ENCODE measurements at regions not wholly inside any gene's neighbourhood (a gene's known extent, or its start where the extent isn't known, plus 50 kb on each side); places are given as distances from the start of the nearest gene placed in this dataset.
A peak's percentile ranks its signal among the peaks of the same experiment; 100 is the strongest.
"Not testable (repeated sequence)": the region's sequence is repeated elsewhere in the genome, so short reads cannot be mapped to it uniquely, and the experiment has no call there.

GRCh38 chr6:135129136-135129856 is 51.8 kb upstream of the MYB start:
- DNase-seq = peak in 1 of 2 donors; percentile 22

DNA sequence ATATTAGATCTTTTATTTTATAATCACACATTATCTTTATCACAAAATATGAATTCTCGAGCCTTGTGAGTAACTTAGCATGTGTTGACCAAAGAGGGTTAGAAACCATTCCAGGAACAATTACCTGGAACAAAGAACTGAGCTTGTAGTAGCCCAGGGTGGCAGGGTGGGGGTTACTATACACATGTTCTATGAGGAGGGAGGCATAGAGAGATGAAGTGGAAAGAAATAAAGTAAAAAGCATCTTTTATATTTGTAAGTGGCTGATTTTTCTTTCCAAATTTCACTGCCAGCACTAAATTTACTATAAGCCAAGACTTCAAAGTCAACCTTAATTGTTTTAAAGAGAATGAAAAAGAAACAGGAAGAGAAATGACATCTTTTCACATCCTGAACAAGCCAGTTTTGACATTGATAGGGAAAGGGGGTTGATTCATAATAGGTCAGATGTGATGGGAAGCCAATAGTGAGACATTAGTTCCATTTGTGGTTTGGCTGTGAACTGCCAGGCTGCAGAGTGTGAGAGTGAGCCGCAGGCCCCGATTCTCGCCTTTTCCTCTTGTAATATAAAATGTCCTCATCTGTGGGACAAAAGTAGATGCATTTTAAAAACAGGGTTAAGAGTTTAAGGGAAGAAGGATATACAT is 52.7 kb upstream of the MYB start:
- DNase-seq = peak; percentile 12 to 69

- DNase-seq = no peak
These were observed 54.4 kb upstream of the MYB start for GRCh38 chr6:135126729-135127128.

- no peak for DNase-seq
These were observed 55.1 kb upstream of the MYB start for GRCh38 chr6:135126034-135126433.

GRCh38 chr6:135121434-135121833 is 59.7 kb upstream of the MYB start:
- DNase-seq = no peak

DNA sequence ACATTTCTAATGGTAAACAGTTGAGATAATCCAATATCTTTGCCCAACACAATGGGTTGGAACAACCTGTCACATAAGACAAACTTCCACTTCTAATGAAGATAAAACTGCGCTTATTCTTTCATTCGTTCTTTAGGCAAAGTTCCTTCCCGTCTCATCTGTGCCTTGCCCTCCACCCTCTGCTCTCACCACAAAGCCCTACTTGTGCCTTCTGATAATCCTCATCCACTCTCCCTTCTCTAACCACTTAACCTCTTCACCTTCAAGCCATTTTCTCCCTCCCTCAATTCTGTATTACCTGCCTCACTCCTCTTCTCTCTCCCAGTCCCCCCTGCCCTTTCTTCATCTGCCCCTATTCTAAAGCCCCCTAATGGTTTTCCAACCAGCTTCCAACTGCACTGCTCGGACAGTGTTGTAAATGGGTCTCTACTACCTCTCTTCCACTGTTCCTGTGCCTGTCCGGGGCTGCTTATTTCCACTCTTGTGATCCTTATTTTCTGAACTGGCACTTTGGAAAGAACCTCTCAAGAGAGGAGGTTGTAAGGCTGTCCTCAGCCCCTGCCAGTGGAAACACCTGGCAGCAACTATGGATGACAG is 62.9 kb upstream of the MYB start:
- no peak for DNase-seq

- DNase-seq = no peak
These were observed 62.9 kb upstream of the HBS1L start for GRCh38 chr6:135117413-135117968.

DNA sequence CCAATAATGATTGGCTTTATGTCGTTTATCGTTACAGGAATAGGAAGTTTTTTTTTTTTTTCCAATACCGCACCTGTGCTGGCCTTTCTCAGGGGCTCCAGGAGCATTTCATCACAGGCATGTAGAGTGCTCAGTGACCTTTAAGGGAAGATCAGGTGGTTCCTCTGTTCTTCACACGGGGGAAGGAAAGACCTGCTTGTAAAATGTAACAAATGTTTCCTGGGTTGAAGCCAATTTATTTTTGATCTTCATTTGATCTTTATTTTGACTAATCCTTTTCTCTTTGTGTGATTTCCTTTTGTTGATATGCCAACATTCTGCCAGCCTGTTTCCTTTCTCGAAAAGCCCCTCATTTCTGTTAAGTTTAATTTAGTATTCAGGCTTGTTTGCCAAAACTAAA is 61.9 kb upstream of the HBS1L start:
- peak in 1 of 2 donors; percentile 38 for DNase-seq

DNA sequence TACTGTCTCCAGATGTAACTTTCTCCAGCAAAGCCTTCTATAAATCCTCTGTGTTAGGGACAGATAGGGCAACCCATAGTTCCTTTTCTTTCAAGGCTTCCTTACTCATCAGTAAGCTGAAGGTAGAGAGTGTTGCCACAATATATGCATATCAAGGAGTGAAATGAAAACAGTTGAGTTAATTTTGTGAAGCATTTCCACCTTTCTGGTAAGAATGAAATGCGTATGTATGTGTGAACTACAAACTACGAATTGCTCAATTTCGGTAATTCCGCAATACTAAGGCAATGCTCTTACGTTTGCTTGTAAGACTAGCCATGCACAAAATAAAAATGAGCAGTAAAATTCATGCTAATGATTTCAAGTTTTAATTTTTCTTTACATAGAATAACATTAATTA is 61.2 kb upstream of the HBS1L start:
- DNase-seq = no peak

- no peak for DNase-seq
These were observed 60.8 kb upstream of the HBS1L start for GRCh38 chr6:135115411-135115810.

DNA sequence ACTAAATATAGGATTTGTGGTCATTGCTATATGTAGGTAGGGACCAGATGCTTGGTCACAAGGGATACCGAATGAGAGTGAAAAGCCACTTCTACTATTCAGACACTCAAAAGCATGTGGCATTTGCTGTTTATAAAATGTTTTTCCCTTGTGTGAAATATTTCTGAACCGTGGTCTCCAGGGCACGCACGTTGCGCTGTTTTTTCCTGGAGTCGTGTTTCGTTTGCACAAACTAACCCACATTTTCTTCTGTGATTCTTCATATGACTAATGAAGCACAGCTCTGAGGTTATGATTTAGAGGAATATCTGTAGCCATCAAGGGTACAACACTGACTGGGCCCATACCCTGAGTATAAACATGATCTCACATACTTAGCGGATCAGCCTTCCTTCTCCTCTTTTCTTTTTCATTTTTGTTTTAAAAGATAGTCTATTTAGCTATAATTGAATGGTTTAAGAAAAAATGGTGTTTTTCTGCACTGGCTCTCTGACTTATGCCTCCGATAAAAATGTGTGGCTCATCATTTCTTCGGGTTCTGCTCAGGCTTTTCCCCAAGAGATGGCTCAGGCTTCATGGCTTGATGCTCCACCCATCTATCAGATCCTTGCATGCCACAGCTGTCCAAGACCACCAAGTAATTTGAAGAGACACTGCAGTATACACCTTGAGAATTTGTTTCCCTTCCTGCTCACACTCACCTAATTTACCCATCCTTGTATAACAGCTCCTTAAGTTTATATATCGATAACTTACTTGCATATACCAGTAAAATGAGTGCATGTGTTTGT is 59.9 kb upstream of the HBS1L start:
- no peak for DNase-seq

- DNase-seq = no peak
These were observed 59.2 kb upstream of the HBS1L start for GRCh38 chr6:135113860-135114259.

- not testable (repeated sequence) for DNase-seq
These were observed 58.3 kb upstream of the HBS1L start for GRCh38 chr6:135112951-135113350.

- not testable (repeated sequence) for DNase-seq
These were observed 55.7 kb upstream of the HBS1L start for GRCh38 chr6:135110261-135110781.

- DNase-seq = no peak
These were observed 55.1 kb upstream of the HBS1L start for GRCh38 chr6:135109761-135110160.

DNA sequence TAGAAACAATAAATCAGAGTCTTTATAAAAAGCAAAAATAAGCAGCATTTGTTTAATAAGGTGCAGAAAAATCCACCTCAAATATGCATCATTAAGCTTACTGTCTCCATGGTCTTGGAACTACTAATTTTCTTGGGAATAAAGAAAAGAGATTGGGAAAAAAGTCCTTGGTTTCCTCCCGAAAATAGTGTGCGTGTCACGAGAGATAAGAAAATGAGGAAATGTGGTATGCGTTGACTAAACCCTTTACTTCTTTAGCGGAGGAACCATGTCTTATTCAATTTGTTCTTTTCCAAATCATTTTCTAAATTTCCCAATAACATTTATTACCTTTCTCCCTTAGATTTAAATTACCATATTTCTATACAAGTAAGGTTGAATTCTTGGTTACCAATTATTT is 54.1 kb upstream of the HBS1L start:
- DNase-seq = no peak

GRCh38 chr6:135106611-135107010 is 52.0 kb upstream of the HBS1L start:
- DNase-seq = no peak

DNA sequence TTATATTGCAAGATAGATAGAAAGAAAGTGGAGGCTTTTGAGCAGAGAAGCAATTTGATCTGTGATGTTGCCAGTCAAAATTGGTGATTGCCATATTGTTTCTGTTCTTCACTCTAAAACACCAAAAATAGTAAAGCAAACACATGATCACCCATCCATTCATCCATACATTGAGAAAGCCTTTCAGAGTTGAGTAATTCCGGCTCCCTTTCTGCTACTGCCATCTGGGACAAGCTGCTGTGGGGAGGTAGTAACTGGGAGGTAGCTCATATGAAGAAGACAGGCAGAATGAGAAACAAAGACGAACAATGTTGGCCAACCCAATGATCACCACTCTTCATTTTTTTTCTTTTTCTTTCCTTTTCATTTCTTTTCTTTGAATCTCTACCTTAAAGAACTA is 51.1 kb upstream of the HBS1L start:
- DNase-seq = no peak

GRCh38 chr6:135105299-135105698 is 50.7 kb upstream of the HBS1L start:
- no peak for DNase-seq

Data from CD4-positive, alpha-beta T cell treated with Interferon alpha-2 for 1 hour (primary cell).